Pons (tissue), 1 donor: ENCODE measurements at regions not wholly inside any gene's neighbourhood (a gene's known extent, or its start where the extent isn't known, plus 50 kb on each side); places are given as distances from the start of the nearest gene placed in this dataset.
A peak's percentile ranks its signal among the peaks of the same experiment; 100 is the strongest.
"Not testable (repeated sequence)": the region's sequence is repeated elsewhere in the genome, so short reads cannot be mapped to it uniquely, and the experiment has no call there.

ENCODE experiments used
- DNase-seq: peaks from one replicate; pipeline ENCODE4 v3.0.0-alpha.2; 2016; ENCODE audit warnings: low spot score

DNA sequence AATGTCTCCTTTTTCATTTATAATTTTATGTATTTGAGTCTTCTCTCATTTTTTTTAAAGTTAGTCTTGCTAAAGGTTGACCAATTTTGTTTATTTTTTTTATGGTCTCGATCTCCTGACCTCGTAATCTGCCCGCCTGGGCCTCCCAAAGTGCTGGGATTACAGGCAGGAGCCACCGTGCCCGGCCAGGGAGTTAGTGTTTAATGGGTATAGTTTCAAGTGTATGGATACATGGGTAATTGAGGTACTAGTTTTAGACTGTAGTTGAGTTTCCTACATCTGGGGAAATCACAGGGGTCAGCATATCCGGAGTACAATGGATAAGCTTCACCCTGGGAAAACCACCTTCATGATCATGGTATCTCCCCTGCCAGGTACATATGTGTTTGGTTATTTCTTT lies 267.3 kb upstream of the KCND2 start:
- DNase-seq, result no peak

DNA sequence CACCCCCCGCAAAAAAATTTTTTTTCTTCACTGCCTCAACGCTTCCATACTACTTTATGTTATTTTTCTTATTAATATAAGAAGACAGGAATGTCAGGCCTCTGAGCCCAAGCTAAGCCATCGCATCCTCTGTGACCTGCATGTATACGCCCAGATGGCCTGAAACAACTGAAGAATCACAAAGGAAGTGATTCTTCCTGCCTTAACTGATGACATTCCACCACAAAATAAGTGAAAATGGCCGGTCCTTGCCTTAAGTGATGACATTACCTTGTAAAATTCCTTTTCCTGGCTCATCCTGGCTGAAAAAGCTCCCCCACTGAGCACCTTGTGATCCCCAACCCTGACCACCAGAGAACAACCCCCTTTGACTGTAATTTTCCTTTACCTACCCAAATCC lies 258.7 kb upstream of the KCND2 start:
- not testable (repeated sequence) for DNase-seq

DNA sequence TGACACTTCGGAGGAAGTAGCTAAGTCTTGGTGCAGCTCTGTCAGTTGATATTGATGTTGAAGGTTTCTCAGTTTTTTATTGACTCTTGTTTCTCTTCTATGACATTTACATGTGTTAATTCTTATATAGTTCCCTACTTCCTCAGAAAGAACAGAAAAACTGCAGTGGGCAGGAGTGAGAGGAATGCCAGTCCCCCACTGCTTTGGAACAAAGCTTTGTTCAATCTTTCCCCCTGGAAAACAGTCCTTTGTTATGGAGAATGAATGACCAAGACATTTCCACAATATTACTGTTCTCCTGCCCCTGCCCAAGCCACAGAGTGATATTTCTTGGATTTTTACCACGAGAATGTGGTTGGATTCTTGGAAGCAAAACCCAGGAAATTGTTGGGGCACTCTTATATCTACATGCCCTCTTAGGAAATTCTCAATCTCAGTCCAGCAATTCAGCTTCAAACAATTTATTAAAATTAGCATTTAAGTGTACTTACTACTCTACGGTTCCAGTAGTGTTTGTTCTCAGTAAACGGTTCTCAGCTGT lies 258.0 kb upstream of the KCND2 start:
- no peak for DNase-seq

DNA sequence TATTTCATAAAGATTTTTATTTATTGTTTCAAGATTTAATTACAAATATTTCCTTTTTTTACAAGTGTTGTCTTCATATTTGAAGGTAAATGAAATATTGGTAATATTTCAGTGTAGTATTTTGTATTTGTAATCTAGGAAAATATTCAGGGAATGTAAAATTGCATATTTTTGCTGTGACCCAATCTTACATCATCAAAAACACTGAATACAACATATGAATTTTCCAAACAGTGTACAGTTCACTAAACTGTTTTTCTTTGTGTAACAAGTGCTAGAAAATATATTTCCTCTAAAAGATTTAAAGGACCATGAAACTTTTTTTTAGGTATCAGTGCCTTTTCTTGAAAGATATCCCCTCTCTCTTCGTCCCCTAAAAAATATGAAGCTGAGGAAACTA lies 251.9 kb upstream of the KCND2 start:
- no peak for DNase-seq

DNA sequence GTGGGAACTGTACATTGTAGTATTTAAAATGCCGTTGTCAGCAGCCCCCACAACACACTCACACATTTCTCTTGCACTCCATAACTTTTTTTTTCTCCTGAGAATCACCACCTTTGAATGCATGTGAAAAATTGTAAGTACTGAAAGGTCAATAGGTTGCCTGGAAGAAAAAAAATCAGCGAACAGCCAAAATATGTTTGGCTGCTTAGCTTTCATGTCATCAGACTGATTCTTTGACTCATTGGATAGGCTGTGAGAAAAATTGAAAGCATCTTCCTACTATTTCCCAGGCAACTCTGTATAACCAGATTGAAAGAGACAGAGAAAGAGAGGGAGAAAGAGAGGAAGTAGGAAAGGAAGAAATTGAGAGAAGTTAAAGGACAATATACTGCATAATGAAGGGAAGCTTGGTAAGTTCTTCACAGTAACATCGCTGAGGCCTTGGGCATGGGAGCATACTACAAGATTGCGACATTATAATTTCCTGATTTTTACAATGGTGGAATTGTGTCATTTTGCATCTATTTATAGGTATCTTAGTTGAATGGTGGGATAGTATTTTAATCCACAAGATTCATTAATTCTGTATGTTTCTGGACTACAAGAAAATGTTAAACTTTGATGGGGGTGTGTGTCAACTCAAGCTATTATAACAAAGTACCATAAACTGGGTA lies 249.3 kb upstream of the KCND2 start:
- no peak for DNase-seq

DNA sequence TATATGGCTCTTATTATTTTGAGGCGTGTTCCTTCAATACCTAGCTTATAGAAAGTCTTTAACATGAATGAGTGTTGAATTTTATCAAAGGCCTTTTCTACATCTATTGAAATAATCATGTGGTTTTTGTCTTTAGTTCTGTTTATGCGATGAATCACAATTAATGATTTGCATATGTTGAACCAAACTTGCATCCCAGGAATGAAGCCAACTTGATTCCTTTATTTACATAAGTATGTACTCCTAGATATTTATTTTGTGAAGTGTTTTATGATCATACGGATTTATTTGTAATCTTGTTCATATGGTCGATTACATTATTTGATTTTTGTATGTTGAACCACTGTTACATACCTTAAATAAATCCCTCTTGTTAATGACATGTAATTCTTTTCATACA lies 244.3 kb upstream of the KCND2 start:
- no peak for DNase-seq

DNA sequence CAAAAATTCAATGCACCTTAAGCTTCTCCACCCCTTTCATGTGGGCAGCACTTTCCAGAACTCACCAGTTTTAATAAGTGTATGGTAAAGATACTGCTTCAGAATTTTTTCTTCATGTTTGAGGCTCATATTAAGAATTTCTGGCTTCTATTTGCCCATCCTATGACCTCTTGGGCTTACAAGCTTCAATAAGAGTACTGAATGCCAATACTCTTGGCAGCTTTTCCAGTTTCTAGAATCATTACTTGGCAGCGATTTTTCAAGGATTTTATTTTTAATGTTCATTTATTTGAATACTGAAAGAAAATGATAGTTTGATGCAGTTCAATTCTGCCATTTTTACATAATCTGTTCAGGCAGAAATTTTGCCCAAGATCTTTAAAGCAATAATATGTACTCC lies 242.1 kb upstream of the KCND2 start:
- no peak for DNase-seq

DNA sequence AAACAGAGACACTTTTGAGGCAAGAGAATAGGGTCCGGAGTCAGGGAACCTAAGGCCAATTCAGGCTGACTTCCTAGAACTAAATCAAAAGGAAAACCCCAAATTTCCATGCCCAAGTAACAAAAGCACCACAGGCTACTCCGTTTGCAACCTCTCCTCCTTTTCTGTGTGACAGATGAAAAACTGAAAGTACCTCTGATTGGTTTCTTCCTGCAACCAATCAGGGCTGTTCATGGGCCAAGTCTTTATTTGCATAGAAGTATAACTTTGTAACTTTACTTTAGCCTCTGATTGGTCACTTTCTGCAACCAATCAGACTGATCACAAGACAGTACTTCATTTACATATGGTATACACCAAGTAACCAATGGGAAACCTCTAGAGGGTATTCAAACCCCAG lies 239.9 kb upstream of the KCND2 start:
- DNase-seq, result peak; percentile 17

DNA sequence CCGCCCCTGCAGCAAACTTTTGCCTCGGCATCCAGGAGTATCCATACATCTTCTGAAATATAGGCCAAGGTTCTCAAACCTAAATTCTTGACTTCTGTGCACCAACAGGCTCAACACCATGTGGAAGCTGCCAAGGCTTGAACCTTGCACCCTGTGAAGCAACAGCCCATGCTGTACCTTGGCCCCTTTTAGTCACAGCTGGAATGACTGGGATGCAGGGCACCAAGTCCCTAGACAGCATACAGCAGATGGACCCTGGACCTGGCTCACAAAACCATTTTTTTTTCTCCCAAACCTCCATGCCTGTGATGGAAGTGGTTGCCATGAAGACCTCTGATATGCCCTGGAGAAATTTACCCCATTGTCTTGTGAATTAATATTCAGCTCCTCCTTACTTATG lies 233.8 kb upstream of the KCND2 start:
- no peak for DNase-seq

DNA sequence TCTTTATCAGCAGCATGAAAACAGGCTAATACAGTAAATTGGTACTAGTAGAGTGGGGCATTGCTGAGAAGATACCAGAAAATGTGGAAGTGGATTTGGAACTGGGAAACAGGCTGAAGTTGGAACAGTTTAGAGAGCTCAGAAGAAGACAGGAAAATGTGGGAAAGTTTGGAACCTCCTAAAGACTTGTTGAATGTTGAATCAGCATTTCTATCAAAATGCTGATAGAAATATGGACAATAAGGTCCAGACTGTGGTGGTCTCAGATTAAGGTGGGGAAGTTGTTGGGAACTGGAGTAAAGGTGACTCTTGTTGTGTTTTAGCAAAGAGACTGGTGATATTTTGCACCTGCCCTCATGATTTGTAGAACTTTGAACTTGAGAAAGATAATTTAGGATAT lies 231.2 kb upstream of the KCND2 start:
- DNase-seq, result no peak

DNA sequence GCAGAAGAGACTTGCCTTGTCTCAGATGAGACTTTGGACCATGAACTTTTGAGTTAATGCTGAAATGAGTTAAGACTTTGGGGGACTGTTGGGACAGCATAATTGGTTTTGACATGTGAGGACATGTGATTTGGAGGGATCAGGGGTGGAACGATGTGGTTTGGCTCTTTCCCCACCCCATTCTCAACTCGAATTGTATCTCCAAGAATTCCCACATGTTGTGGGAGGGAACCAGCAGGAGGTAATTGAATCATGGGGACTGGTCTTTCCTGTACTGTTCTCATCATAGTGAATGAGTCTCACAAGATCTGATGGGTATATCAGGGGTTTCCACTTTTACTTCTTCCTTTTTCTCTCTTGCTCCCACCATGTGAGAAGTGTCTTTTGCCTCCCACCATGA lies 229.7 kb upstream of the KCND2 start:
- DNase-seq, result no peak

DNA sequence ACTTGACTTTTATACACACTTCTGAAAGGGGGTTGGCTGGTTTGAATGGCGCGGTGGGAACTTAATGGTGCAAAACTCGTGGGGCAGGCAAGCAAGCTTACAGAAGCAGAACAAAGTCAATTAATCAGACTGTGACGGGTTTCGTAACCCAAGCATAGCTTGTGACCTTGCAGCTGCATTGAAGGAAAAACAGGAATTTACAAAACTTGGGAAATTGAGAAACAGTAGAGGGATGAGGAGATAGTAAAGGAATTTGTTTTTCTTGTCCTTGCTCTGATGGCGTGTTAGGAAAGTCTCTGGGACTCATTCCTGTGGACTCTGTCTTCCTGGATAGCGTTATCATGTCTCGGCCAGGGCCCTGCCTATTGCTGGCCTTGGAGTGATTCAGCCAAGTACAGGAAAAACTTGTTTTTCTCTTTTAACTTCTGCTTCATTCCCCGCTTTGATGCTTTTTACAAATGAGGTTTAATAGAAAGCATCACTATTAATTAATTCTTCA lies 220.0 kb upstream of the KCND2 start:
- DNase-seq, result no peak

DNA sequence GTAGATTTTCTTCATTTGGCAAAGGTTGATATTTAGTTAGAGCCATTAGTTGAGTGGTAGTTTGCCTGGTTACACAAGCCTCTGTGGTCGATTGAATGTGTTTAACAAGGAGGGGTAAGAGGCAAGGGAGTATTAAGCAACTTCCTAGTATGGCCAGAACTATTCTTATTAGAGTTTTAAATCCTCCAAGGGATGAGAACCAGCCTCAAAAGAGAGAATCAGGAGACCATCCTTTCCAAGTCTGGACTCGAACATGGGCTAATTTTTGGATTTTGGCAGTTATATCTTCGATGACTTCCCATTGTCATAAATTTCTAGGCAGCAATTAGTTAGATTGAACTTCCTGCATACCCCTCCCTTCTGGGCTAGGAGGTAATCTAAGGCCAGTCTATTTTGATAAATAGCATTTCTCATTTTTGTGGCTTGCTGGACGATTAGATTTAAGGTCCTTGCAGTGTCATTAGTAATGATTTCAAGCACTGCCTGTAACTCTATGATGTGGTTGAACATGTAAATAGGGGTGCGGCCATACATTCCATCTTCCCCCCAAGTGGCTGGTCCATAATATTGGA lies 219.5 kb upstream of the KCND2 start:
- DNase-seq, result no peak

DNA sequence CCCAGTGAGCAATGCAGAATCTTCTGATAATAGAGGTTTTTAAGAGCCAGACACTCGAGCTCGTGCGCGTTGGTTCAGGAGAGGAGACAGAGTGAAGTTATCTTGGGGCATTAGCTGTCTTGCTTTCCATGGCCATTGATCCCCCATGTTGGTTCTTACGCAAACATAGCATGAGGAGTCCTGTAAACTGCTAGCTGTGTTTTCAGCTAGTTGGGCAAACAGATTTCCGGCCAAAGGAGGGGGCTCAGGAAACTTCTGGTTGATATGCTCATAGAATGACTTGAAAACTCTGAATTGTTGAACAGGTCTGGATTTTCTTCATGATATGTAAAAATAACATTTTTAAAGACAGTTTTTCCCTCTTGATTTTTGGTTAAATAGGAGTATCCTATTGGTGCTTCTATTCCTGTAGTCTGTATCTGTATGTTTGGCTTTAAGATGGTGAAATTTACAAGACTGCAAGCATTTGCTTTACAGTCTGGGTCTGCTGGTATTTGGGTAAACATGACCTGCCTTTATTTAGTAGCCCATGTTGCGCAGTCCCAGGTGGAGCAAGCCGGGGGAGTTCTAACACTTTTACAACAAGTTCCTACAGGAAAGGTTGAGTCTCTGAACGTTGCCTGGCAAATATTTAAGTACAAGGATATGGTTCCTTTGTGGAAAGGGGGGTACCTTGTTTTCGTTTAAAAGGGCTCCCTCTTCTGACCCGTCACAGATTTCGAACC lies 218.4 kb upstream of the KCND2 start:
- DNase-seq, result no peak

DNA sequence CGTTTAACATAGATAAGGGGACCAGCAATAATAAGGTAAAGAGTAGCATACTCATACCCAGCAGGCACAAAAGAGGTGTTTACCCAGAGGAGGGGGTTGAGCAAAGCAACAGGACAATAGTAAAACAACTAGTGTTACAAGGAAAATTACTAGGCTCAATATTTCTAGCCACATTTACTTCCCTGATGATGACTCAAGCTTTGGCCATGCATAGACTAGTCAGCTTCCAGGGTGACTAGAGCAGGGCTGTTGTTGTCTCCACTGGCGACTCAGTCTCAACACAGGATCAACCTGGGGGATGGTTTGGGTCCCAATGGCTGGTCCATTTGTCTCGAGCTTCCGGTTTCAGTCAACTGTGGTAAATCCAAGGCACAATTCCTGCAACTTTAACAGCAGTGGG lies 217.7 kb upstream of the KCND2 start:
- no peak for DNase-seq

DNA sequence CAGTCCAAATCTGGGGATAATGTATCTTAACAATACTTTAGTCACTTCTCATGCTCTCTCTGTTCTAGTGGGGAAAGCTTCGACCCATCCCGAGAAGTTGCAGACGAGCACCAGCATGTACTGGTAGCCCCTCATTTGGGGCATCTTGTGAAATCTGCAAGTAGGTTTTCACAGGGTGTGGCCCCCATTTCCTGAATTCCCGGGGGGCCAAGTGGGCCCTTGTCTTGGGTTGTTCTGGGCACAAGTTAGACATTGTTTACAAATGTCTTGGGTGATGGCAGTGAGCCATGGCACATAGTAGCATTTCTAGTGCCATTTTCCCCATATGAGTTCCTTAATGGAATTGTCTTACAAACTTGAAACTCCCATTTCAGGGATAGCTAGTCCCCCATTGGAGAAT lies 216.7 kb upstream of the KCND2 start:
- DNase-seq, result no peak

DNA sequence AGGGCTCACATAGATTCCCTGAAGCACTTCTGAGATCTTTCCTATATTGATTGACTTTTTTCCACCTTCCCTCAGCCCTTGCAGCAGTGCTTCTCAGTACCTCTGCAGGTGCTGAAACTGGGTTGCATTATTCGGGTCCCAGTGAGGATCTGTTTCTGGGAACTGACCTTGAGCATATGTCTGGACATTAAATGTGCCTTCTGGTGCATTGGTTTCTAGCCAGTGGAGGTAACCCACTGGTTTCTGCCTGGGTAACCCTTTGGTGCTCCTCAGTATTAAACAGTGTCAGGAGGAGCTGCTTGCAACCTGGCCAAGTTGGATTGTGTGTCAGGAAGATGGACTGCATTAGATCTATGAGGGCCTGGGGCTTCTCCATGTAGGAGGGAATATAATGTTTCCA lies 213.3 kb upstream of the KCND2 start:
- DNase-seq, result no peak

DNA sequence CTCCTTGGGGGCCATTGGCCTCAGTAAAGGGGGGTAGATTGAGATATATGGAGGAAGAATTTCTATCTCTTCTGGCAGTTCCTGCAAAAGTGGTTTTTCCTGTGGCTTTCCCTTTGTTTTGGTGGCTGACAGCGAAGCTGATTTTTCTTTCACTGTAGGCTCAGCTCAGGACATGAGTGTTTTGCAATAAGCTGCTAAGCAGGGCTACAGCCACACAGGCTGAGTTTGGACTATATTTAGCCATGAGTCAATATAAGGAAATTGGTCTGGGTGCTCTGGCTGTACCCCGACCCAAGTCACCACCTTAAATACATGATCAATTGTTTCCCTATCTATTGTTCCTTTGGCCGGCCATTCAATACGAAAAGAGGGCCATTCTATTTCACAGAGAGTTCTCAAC lies 212.7 kb upstream of the KCND2 start:
- no peak for DNase-seq

DNA sequence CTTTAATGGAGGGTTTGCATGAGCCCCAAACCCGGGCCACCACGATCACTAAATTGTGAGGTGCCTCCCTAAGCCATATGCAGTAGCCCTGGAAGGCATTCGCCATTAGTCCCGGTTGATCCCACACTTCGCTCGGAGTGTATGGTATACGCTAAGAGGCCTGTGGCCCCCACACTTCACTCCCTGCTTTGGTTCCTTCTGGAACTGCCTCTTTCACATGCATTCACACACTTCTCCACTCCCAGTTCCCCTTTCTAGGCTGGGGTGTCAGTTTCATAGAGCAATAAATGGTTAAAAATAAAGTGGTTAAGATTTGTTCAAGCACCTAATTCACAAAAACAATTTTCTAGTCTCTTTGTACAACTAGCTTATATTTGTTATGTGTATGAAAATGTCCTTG lies 212.1 kb upstream of the KCND2 start:
- DNase-seq, result no peak

DNA sequence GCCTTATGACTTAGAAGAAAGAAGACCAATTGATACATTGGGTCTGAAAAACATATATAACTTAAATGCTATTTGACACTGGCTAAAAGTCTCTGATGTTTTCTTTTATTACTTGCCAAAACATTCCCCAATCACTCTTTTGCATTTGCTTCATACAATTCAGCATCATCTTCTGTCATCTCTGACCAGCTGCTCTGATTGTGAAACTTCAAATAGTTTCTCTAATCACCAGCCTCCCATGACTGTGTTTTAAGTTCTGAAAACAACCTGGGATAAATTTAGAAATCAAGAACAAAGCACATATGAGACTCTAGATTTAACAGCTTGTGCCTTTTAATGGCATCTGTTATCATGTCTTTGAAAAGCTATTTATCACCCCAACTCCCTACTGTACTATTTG lies 208.4 kb upstream of the KCND2 start:
- no peak for DNase-seq

DNA sequence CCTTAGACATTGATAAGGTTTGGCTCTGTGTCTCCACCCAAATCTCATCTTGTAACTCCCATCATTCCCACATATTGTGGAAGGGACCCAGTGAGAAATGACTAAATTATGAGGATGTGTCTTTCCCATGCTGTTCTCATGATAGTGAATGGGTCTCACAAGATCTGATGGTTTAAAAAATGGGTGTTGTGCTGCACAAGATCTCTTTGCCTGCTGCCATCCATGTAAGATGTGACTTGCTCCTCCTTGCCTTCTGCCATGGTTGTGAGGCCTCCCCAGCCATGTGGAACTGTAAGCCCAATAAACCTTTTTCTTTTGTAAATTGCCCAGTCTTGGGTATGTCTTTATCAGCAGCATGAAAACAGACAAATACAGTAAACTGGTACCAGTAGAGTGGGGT lies 206.1 kb upstream of the KCND2 start:
- DNase-seq, result not testable (repeated sequence)

DNA sequence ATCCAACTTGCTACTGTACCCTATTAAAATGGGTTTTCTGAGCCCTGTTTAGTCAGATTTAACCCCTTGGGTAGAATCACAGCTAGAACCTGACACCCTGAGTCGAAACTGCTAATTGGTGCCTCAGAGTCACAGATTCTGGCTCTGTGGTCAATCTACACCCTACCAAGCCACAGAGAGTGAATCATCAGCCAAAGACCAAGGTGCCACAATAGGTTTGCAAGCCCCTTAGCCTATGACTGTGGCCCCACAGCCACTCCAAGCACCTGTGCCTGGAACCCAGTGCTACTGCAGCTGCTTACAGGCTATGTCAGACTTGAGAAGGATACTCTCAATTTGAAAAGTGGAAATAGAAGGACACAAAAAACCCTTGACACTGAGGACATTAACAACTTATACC lies 202.8 kb upstream of the KCND2 start:
- no peak for DNase-seq

DNA sequence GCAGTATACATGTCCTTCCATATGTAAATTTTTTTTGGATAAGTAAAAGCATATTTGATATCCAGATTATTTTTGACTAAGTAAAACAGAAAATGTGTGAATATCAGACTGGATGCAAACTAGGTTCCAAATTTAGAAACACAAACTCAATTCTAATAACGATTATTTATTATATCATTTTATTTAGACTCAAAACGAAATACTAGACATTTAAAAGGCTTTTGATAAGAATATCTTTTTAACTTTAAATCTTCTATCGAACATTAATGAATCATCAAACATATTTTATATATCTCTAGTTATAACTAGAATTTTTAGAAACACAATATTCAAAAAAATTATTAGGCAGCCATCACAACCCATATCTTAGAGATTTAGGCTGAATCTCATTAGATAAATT lies 195.2 kb upstream of the KCND2 start:
- DNase-seq, result no peak
